HG02938 (cell line): ENCODE measurements at regions not wholly inside any gene's neighbourhood (a gene's known extent, or its start where the extent isn't known, plus 50 kb on each side); places are given as distances from the start of the nearest gene placed in this dataset.
"Not testable (repeated sequence)": the region's sequence is repeated elsewhere in the genome, so short reads cannot be mapped to it uniquely, and the experiment has no call there.

Source experiments
- ATAC-seq: cut with Tn5 transposase; IDR thresholded peaks from one replicate; pipeline ENCODE4 v1.9.1; 2021; ENCODE audit warnings: mild to moderate bottlenecking, moderate library complexity; ENCODE audit not compliant: unreplicated experiment

GRCh38 chr5:122599000-122599399, 175.9 kb upstream of the SNX2 start:
- no peak for ATAC-seq

GRCh38 chr5:122600924-122601323, 174.0 kb upstream of the SNX2 start:
- no peak for ATAC-seq

GRCh38 chr5:122602700-122603099, 172.2 kb upstream of the SNX2 start:
- no peak for ATAC-seq

GRCh38 chr5:122605236-122605635, 169.6 kb upstream of the SNX2 start:
- no peak for ATAC-seq

- ATAC-seq = no peak
Observed at GRCh38 chr5:122607818-122608217, 167.1 kb upstream of the SNX2 start.

GRCh38 chr5:122608222-122608621, 166.7 kb upstream of the SNX2 start:
- no peak for ATAC-seq

- no peak for ATAC-seq
Observed at GRCh38 chr5:122611406-122611805, 163.5 kb upstream of the SNX2 start.

GRCh38 chr5:122612901-122613300, 162.0 kb upstream of the SNX2 start:
- ATAC-seq = no peak

GRCh38 chr5:122615146-122615545, 159.7 kb upstream of the SNX2 start:
- no peak for ATAC-seq

GRCh38 chr5:122615832-122616231, 159.0 kb upstream of the SNX2 start:
- no peak for ATAC-seq

GRCh38 chr5:122618046-122618445, 156.8 kb upstream of the SNX2 start:
- not testable (repeated sequence) for ATAC-seq

- ATAC-seq = not testable (repeated sequence)
Observed at GRCh38 chr5:122620768-122621167, 154.1 kb upstream of the SNX2 start.

GRCh38 chr5:122628714-122629113, 146.2 kb upstream of the SNX2 start:
- not testable (repeated sequence) for ATAC-seq

- no peak for ATAC-seq
Observed at GRCh38 chr5:122629121-122629677, 145.7 kb upstream of the SNX2 start.

GRCh38 chr5:122638581-122638980, 136.3 kb upstream of the SNX2 start:
- no peak for ATAC-seq

- no peak for ATAC-seq
Observed at GRCh38 chr5:122639033-122639432, 135.8 kb upstream of the SNX2 start.

- ATAC-seq = no peak
Observed at GRCh38 chr5:122639864-122640263, 135.0 kb upstream of the SNX2 start.

- ATAC-seq = no peak
Observed at GRCh38 chr5:122649080-122649479, 125.8 kb upstream of the SNX2 start.

- no peak for ATAC-seq
Observed at GRCh38 chr5:122653087-122654017, 121.5 kb upstream of the SNX2 start.

GRCh38 chr5:122656160-122656559, 118.7 kb upstream of the SNX2 start:
- ATAC-seq = no peak

GRCh38 chr5:122656577-122656976, 118.3 kb upstream of the SNX2 start:
- ATAC-seq = no peak

- ATAC-seq = no peak
Observed at GRCh38 chr5:122661496-122662180, 113.2 kb upstream of the SNX2 start.
